Caco-2 (cell line): ENCODE measurements at regions not wholly inside any gene's neighbourhood (a gene's known extent, or its start where the extent isn't known, plus 50 kb on each side); places are given as distances from the start of the nearest gene placed in this dataset.

Experiments used
- BruUV-seq: library from RNA; stranded (reverse); fragments of 400-500 nt; replicated peaks from 2 replicates; lab custom pipeline; 2021; lab: Mats Ljungman, UMichigan
- CTCF ChIA-PET: fragments of 300-600 bp; sonication (Branson Sonifier 250); formaldehyde crosslinking; loops from one replicate; lab custom pipeline; 2022; ENCODE audit warnings: antibody characterized with exemption; lab: Charles Lee
- POLR2A ChIA-PET: fragments of 300-600 bp; sonication (Branson Sonifier 250); formaldehyde crosslinking; loops from one replicate; lab custom pipeline; 2022; ENCODE audit warnings: antibody characterized with exemption; lab: Charles Lee
- DNase-seq, 2 experiments: peaks; one replicate each; pipeline versions ENCODE4 v3.0.0 to v3.0.0-alpha.2; 2020 to 2022
- H3K27me3 ChIP-seq: replicated peaks from 2 replicates; pipeline ENCODE4 v1.6.0; 2011; ENCODE audit warnings: low read length; ENCODE audit not compliant: control insufficient read depth, insufficient read depth
- H3K36me3 ChIP-seq: 2 replicates; pipeline ENCODE4 v1.5.1; 2011; ENCODE audit warnings: low read length; ENCODE audit not compliant: control insufficient read depth, insufficient read depth
- H3K4me1 ChIP-seq: fragments of 250-450 bp; sonication (Bioruptor Pico); 2 replicates; pipeline ENCODE4 v1.5.1; 2020; ENCODE audit warnings: mild to moderate bottlenecking
- H3K4me3 ChIP-seq: 2 replicates; pipeline ENCODE4 v1.5.1; 2011; ENCODE audit warnings: low read depth, mild to moderate bottlenecking, control low read depth, low read length
- H3K9me3 ChIP-seq: fragments of 250-450 bp; sonication (Bioruptor Pico); 2 replicates; pipeline ENCODE4 v1.5.1; 2020; ENCODE audit warnings: mild to moderate bottlenecking, moderate library complexity
- H3K27ac Mint-ChIP-seq: one replicate; pipeline ENCODE4 v1.8.0; 2022; ENCODE audit warnings: mixed read lengths; ENCODE audit not compliant: unreplicated experiment
- H3K27me3 Mint-ChIP-seq: one replicate; pipeline ENCODE4 v1.8.0; 2022; ENCODE audit warnings: mixed read lengths; ENCODE audit not compliant: insufficient read depth, unreplicated experiment
- H3K36me3 Mint-ChIP-seq: one replicate; pipeline ENCODE4 v1.8.0; 2022; ENCODE audit warnings: mild to moderate bottlenecking, mixed read lengths; ENCODE audit not compliant: insufficient read depth, unreplicated experiment
- H3K4me1 Mint-ChIP-seq: one replicate; pipeline ENCODE4 v1.8.0; 2022; ENCODE audit warnings: low read depth, mixed read lengths; ENCODE audit not compliant: unreplicated experiment
- H3K4me3 Mint-ChIP-seq: one replicate; pipeline ENCODE4 v1.8.0; 2022; ENCODE audit warnings: mild to moderate bottlenecking, moderate library complexity, mixed read lengths; ENCODE audit not compliant: unreplicated experiment
- H3K9me3 Mint-ChIP-seq: one replicate; pipeline ENCODE4 v1.8.0; 2022; ENCODE audit warnings: mixed read lengths; ENCODE audit not compliant: unreplicated experiment
- intact Hi-C: fragments of 100-400 bp; cut with micrococcal nuclease; formaldehyde crosslinking; loops from one replicate; pipeline ENCODE4 v1.10.0; 2022; ENCODE audit not compliant: unreplicated experiment
- TF ChIP-seq, protein P1 (sequence below), 2 experiments: fragments of 200-600 bp in 1 of 2; IDR thresholded peaks; 1 replicate in 1 of 2; 2 replicates in 1 of 2; pipeline versions ENCODE4 v1.5.1 to v1.8.0; 2011 to 2022; ENCODE audit warnings: antibody characterized with exemption in 1 of 2, control low read depth in 1 of 2, inconsistent platforms in 1 of 2, low read depth in 1 of 2, low read length in 1 of 2, mild to moderate bottlenecking in 1 of 2, moderate library complexity in 1 of 2; ENCODE audit not compliant: insufficient read depth in 1 of 2, severe bottlenecking in 1 of 2, unreplicated experiment in 1 of 2

DNA sequence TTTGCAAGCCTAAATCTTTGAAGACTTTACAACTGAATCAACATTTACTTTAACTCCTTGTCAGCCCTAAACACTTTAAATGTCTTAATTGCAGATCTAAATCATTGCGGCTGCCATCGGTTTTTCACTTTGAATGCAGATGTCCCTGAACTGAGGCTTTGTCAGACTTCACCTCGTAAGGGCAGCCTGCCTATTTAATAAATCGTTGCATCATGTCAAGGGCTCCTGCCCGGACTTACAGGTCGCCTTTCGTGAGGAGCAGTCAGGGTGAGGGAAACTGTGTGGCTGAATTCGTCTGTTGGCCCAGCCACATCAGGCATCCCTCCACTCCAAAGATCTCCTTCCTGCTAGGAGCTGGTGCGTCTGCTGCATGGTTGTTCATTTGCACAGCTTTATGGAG lies 368.2 kb upstream of the NPVF start:
- Mint-ChIP-seq H3K9me3 (no peaks in the 10 kb centered on the region), H3K27ac (no peak overlapping the region), H3K36me3 (no peaks in the 10 kb centered on the region), H3K27me3 (peaks cover 13% of the 10 kb centered on the region), H3K4me1 (no peaks in the 10 kb centered on the region), H3K4me3 (no peak overlapping the region)
- TF ChIP-seq, protein P1, sequence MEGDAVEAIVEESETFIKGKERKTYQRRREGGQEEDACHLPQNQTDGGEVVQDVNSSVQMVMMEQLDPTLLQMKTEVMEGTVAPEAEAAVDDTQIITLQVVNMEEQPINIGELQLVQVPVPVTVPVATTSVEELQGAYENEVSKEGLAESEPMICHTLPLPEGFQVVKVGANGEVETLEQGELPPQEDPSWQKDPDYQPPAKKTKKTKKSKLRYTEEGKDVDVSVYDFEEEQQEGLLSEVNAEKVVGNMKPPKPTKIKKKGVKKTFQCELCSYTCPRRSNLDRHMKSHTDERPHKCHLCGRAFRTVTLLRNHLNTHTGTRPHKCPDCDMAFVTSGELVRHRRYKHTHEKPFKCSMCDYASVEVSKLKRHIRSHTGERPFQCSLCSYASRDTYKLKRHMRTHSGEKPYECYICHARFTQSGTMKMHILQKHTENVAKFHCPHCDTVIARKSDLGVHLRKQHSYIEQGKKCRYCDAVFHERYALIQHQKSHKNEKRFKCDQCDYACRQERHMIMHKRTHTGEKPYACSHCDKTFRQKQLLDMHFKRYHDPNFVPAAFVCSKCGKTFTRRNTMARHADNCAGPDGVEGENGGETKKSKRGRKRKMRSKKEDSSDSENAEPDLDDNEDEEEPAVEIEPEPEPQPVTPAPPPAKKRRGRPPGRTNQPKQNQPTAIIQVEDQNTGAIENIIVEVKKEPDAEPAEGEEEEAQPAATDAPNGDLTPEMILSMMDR (IDR thresholded peaks at IDR 0.05; ENCODE audit: insufficient read depth in 1 of 2, low read depth in 1 of 2, low read length in 1 of 2, severe bottlenecking in 1 of 2, unreplicated experiment in 1 of 2), result no peak
- no peaks in the 10 kb centered on the region for H3K36me3 ChIP-seq
- BruUV-seq, result no TSS peak
- intact Hi-C loops, result no loop called here
- no peak for DNase-seq
- no peaks in the 10 kb centered on the region for H3K9me3 ChIP-seq
- CTCF ChIA-PET, result interaction anchor here (0.6 kb wide), 1 partner anchor 330 kb away, joined by 3 read pairs; no protein-coding TSS in a partner anchor
- no peaks in the 10 kb centered on the region for H3K4me1 ChIP-seq
- POLR2A ChIA-PET, result no interaction called here
- H3K27me3 ChIP-seq, result no peaks in the 10 kb centered on the region
- no peak overlapping the region for H3K4me3 ChIP-seq

GRCh38 chr7:25597946-25598345 lies 369.7 kb upstream of the NPVF start:
- H3K27ac Mint-ChIP-seq, result no peak overlapping the region
- ChIA-PET CTCF (no interaction called here), POLR2A (no interaction called here)
- Histone ChIP-seq H3K36me3 (no peaks in the 10 kb centered on the region), H3K9me3 (no peaks in the 10 kb centered on the region), H3K4me3 (no peak overlapping the region), H3K27me3 (no peaks in the 10 kb centered on the region), H3K4me1 (0 out of 2 replicates have a peak, but pooled peaks cover 3% of the 10 kb centered on the region)
- no peaks in the 10 kb centered on the region for H3K36me3 Mint-ChIP-seq
- no TSS peak for BruUV-seq
- TF ChIP-seq, protein P1 (IDR thresholded peaks at IDR 0.05; ENCODE audit: insufficient read depth in 1 of 2, low read depth in 1 of 2, low read length in 1 of 2, severe bottlenecking in 1 of 2, unreplicated experiment in 1 of 2), result no peak
- no peak for DNase-seq
- peaks cover 13% of the 10 kb centered on the region for H3K27me3 Mint-ChIP-seq
- no peaks in the 10 kb centered on the region for H3K9me3 Mint-ChIP-seq
- intact Hi-C loops, result no loop called here
- no peak overlapping the region for H3K4me3 Mint-ChIP-seq
- no peaks in the 10 kb centered on the region for H3K4me1 Mint-ChIP-seq

DNA sequence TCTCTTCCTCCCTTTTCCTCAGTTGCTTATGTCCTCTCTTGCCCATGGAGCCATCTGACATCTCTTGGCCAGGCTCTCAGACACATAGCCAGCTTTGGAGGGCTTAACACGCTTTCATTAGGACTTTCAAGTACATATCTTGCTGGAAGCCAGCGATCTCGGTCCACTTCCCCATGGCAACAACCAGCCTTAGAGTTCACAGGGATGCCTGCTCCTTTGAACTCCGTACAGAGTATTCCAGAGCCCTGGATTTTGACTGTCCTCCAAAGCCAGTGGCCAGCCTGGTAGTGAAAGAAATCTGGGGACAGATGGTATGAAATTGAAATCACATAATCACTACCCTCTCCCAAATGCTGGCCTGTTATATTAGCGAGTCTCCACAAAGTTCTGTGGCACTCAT lies 370.5 kb upstream of the NPVF start:
- no TSS peak for BruUV-seq
- no peaks in the 10 kb centered on the region for H3K27me3 ChIP-seq
- peaks cover 9% of the 10 kb centered on the region for H3K27me3 Mint-ChIP-seq
- H3K9me3 ChIP-seq, result no peaks in the 10 kb centered on the region
- no peak for DNase-seq
- POLR2A ChIA-PET, result no interaction called here
- CTCF ChIA-PET, result no interaction called here
- H3K4me3 ChIP-seq, result no peak overlapping the region
- intact Hi-C loops, result no loop called here
- H3K27ac Mint-ChIP-seq, result no peak overlapping the region
- TF ChIP-seq, protein P1 (IDR thresholded peaks at IDR 0.05; ENCODE audit: insufficient read depth in 1 of 2, low read depth in 1 of 2, low read length in 1 of 2, severe bottlenecking in 1 of 2, unreplicated experiment in 1 of 2), result no peak
- H3K4me3 Mint-ChIP-seq, result no peak overlapping the region
- H3K4me1 ChIP-seq, result 0 out of 2 replicates have a peak, but pooled peaks cover 3% of the 10 kb centered on the region
- no peaks in the 10 kb centered on the region for H3K36me3 ChIP-seq
- H3K9me3 Mint-ChIP-seq, result no peaks in the 10 kb centered on the region
- H3K4me1 Mint-ChIP-seq, result no peaks in the 10 kb centered on the region
- no peaks in the 10 kb centered on the region for H3K36me3 Mint-ChIP-seq
